ENCODE measurements at regions not wholly inside any gene's neighbourhood (a gene's known extent, or its start where the extent isn't known, plus 50 kb on each side); places are given as distances from the start of the nearest gene placed in this dataset.
A peak's percentile ranks its signal among the peaks of the same experiment; 100 is the strongest.

DNA sequence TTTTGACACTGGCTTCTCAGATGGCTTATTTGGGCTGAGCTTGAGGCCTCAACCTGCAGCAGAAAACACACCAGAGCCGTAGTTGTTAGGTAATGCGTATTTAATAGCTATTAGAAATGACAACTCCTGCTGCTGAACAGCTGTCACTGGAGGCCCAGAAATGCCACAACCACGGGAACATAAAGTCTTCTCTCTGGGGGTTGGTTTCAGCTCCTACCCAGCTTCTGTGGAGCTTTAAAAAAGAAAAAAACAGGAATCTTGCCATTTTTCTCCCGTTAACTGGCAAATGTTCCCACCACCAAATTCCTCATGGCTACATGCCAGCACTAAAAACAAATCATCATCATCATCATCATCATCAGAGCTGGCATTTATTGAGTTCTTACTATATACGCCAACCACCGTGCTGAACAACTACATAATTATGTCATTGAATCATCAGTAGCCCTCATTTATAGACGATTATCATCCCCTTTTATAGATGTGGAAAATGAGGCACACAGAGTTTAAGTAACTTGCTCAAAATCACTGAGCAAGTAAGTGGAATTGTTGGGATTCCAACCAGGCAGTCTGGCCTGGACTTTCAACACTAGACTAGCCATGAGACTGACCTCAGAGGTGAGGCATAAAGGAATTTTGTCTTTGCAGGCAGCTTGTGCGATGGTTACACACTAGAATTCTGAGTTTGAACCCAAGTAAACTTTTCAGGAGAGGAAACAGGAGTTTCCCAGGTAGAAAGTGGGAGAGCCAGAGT lies 185.3 kb upstream of the WWC1 start:
- DNase-seq (ENCODE audit: low read depth), result peak; percentile 39
- no peak overlapping the region for H3K4me3 ChIP-seq (ENCODE audit: low read length)
- TF ChIP-seq, protein P1, sequence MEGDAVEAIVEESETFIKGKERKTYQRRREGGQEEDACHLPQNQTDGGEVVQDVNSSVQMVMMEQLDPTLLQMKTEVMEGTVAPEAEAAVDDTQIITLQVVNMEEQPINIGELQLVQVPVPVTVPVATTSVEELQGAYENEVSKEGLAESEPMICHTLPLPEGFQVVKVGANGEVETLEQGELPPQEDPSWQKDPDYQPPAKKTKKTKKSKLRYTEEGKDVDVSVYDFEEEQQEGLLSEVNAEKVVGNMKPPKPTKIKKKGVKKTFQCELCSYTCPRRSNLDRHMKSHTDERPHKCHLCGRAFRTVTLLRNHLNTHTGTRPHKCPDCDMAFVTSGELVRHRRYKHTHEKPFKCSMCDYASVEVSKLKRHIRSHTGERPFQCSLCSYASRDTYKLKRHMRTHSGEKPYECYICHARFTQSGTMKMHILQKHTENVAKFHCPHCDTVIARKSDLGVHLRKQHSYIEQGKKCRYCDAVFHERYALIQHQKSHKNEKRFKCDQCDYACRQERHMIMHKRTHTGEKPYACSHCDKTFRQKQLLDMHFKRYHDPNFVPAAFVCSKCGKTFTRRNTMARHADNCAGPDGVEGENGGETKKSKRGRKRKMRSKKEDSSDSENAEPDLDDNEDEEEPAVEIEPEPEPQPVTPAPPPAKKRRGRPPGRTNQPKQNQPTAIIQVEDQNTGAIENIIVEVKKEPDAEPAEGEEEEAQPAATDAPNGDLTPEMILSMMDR (conservative IDR thresholded peaks at IDR 0.05; ENCODE audit: low read depth, low read length), result no peak

DNA sequence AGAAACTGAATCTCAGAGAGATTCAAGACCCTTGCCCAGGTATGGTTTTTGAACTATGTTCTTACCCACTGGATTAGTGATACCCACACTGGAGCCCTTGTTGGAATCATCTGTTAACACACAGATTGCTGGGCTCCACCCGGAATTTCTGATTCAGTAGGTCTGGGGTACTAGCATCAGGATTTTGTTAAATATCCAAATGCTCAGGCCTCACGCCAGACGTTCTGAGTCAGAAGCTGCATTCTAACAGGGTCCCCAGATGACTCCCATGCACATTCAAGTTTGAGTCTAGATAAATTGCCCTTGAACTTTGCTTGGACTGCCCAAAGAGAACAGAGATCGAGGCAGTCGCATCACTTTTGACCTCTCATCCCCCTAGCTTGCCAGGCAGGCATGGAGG lies 182.0 kb upstream of the WWC1 start:
- TF ChIP-seq, protein P1 (conservative IDR thresholded peaks at IDR 0.05; ENCODE audit: low read depth, low read length), result no peak
- no peak overlapping the region for H3K4me3 ChIP-seq (ENCODE audit: low read length)

DNA sequence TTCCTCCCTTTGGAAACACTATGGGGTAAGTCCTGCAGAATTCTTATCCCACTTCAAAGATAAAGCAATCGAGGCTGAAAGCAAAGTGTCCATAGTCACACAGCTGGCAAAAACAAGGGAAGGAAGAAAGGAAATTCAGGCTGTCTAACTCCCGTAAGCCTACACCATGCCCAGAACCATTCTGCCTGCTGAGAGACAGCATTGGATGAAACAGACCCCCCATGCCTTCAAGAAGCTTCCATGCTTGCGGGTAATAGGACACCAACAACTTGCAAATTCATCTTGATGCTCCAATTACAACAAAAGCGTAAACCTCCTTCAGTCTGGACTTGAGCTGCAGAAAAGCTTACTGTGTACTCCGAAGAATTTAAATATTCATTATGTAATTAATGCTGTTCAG lies 181.1 kb upstream of the WWC1 start:
- H3K4me3 ChIP-seq (ENCODE audit: low read length), result no peak overlapping the region
- DNase-seq (ENCODE audit: low read depth), result no peak
- TF ChIP-seq, protein P1 (conservative IDR thresholded peaks at IDR 0.05; ENCODE audit: low read depth, low read length), result no peak

More for the DNA sequence above, 182.0 kb upstream of the WWC1 start:
- DNase-seq (ENCODE audit: low read depth), result no peak

DNA sequence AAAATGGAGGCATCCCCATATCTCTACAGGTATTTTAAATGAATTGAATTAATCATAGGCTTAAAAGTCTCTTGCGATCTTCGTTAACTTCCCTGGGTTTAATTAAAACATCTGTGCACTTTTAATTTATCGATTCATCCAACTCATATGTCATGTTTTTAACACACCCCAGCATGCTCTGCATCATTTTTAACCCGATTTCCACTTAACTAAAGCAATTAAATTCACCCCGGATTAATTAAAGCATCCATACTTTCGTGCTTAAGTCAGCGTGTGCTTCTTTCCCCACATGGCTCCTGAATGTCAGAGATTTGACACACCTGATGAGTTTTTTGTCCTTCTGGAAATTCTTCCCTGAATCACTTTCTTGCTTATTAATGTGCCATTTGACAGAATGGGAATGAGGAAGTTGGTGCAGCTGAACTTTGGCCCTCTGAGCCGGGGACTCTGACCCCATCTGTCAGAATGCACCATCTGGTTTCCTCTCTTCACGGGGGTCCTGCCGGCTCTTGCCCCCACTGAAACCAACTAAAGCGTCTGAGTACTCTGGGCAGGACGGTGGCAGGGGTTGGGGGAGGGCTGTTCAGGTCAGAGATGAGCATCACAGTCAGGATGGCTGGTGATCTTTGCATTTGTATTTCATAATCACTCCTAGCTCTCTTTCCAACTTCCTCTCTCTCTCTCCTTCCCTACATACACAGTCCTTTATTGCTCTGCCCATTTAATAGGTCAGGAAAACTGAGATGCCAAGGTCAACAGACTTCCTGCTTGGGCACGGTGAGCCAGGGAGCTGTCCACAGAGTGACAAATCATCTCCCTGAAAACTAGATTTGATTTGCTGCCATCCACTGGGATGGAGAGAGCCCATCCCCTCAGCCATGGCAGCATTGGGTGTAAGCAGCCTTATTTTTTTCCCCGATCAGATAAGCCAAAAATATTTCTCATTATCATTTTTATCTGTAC lies 180.3 kb upstream of the WWC1 start:
- DNase-seq (ENCODE audit: low read depth), result no peak
- H3K4me3 ChIP-seq (ENCODE audit: low read length), result no peak overlapping the region
- TF ChIP-seq, protein P1 (conservative IDR thresholded peaks at IDR 0.05; ENCODE audit: low read depth, low read length), result no peak

DNA sequence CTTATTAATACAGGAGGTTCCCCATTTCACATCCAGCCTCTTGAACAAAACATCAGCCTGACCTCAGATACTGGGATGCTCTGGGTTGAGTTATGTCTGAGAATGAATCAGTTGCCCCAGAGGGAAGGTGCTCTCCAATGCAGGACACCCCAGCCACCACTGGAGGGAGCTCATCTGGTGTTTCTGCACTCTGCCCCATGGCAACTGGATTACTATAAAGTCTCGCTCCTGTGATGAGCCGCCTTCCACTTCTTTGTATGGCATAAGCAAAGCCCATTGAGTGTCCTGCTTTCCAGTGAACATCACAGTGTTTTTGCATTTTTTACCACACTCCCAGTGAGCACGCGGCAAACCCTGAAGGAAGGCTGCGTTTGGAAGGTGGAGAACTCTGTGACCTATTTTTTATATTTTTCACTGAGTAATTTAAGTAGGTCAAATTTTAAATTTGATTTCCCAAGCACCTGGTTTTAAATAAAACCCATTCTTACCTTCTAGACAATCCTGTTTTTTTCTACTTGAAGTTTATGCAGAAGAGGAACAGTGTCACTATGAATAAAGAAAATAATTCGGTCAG lies 176.9 kb upstream of the WWC1 start:
- TF ChIP-seq, protein P1 (conservative IDR thresholded peaks at IDR 0.05; ENCODE audit: low read depth, low read length), result peak; percentile 87
- no peak overlapping the region for H3K4me3 ChIP-seq (ENCODE audit: low read length)
- no peak for DNase-seq (ENCODE audit: low read depth)

DNA sequence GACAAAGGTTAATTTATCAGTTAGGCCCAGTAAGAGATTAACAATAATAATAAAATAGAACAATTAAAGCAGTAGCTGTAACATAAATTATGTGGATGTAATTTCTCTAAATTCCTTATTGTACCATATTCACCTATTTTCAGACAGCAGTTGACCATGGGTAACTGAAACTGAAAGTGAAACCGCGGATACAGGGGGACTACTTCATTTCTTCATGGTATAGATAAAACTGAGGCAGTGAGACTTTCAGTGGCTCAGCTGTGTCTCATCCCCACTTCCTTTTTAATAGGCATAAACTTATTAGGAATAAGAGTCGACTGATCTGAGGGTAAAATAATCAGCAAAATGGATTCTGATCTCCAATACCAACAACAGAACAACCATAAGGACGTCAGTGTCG lies 174.0 kb upstream of the WWC1 start:
- TF ChIP-seq, protein P1 (conservative IDR thresholded peaks at IDR 0.05; ENCODE audit: low read depth, low read length), result no peak
- DNase-seq (ENCODE audit: low read depth), result no peak
- no peak overlapping the region for H3K4me3 ChIP-seq (ENCODE audit: low read length)
